Frontal cortex (tissue), 3 donors: ENCODE measurements at regions not wholly inside any gene's neighbourhood (a gene's known extent, or its start where the extent isn't known, plus 50 kb on each side); places are given as distances from the start of the nearest gene placed in this dataset.
"Not testable (repeated sequence)": the region's sequence is repeated elsewhere in the genome, so short reads cannot be mapped to it uniquely, and the experiment has no call there.

Source experiments
- DNase-seq, 2 donors: peaks; one replicate each; pipeline ENCODE4 v3.0.0; 2012; ENCODE audit warnings: low spot score in 2 of 2
- FAIRE-seq: peaks from 2 replicates; lab custom pipeline; 2012; peaks lifted over from hg19 to GRCh38; lab: Jason Lieb, UNC
- donor health status: control.
- donor health status: control.
- donor health status: control.

- DNase-seq = no peak
- no peak for FAIRE-seq
Observed at GRCh38 chr5:63152871-63153270, 574.3 kb downstream of the LRRC70 start.

GRCh38 chr5:63145167-63145566 lies 566.5 kb downstream of the LRRC70 start:
- no peak for DNase-seq
- no peak for FAIRE-seq

GRCh38 chr5:63141591-63141990 lies 563.0 kb downstream of the LRRC70 start:
- FAIRE-seq (no peak), DNase-seq (no peak)

- FAIRE-seq = no peak
Observed at GRCh38 chr5:63135291-63135690, 556.7 kb downstream of the LRRC70 start.

GRCh38 chr5:63131626-63132285 lies 553.1 kb downstream of the LRRC70 start:
- no peak for FAIRE-seq

More at GRCh38 chr5:63135291-63135690, 556.7 kb downstream of the LRRC70 start:
- no peak for DNase-seq

GRCh38 chr5:63128761-63129160 lies 550.1 kb downstream of the LRRC70 start:
- no peak for DNase-seq

More at GRCh38 chr5:63131626-63132285, 553.1 kb downstream of the LRRC70 start:
- no peak for DNase-seq

GRCh38 chr5:63128018-63128417 lies 549.4 kb downstream of the LRRC70 start:
- no peak for DNase-seq
- FAIRE-seq = no peak

More at GRCh38 chr5:63128761-63129160, 550.1 kb downstream of the LRRC70 start:
- no peak for FAIRE-seq

GRCh38 chr5:63127054-63127453 lies 548.4 kb downstream of the LRRC70 start:
- FAIRE-seq = no peak
- no peak for DNase-seq

- peak in 1 of 2 donors; percentile 16 for DNase-seq
Observed at GRCh38 chr5:63125862-63126261, 547.2 kb downstream of the LRRC70 start.

GRCh38 chr5:63125392-63125791 lies 546.8 kb downstream of the LRRC70 start:
- DNase-seq (no peak), FAIRE-seq (no peak)

More at GRCh38 chr5:63125862-63126261, 547.2 kb downstream of the LRRC70 start:
- no peak for FAIRE-seq

GRCh38 chr5:63124266-63124665 lies 545.6 kb downstream of the LRRC70 start:
- DNase-seq (no peak), FAIRE-seq (no peak)

GRCh38 chr5:63121471-63121870 lies 542.9 kb downstream of the LRRC70 start:
- FAIRE-seq = no peak
- no peak for DNase-seq

GRCh38 chr5:63118221-63118620 lies 539.6 kb downstream of the LRRC70 start:
- no peak for FAIRE-seq

GRCh38 chr5:63111891-63112290 lies 533.3 kb downstream of the LRRC70 start:
- FAIRE-seq = no peak
- DNase-seq = no peak

More at GRCh38 chr5:63118221-63118620, 539.6 kb downstream of the LRRC70 start:
- DNase-seq = no peak

- FAIRE-seq = no peak
- DNase-seq = no peak
Observed at GRCh38 chr5:63101870-63102269, 523.3 kb downstream of the LRRC70 start.

- no peak for DNase-seq
- FAIRE-seq = no peak
Observed at GRCh38 chr5:63097286-63097685, 518.7 kb downstream of the LRRC70 start.

GRCh38 chr5:63094730-63095129 lies 516.1 kb downstream of the LRRC70 start:
- FAIRE-seq (no peak), DNase-seq (no peak)

- FAIRE-seq = no peak
Observed at GRCh38 chr5:63089147-63089546, 510.5 kb downstream of the LRRC70 start.

GRCh38 chr5:63085561-63085960 lies 506.9 kb downstream of the LRRC70 start:
- DNase-seq (no peak), FAIRE-seq (no peak)

More at GRCh38 chr5:63089147-63089546, 510.5 kb downstream of the LRRC70 start:
- DNase-seq = no peak

GRCh38 chr5:63083689-63084088 lies 505.1 kb downstream of the LRRC70 start:
- FAIRE-seq, DNase-seq: not testable (repeated sequence)

- FAIRE-seq = no peak
- no peak for DNase-seq
Observed at GRCh38 chr5:63081402-63081801, 502.8 kb downstream of the LRRC70 start.

- no peak for FAIRE-seq
- no peak for DNase-seq
Observed at GRCh38 chr5:63070001-63070400, 491.4 kb downstream of the LRRC70 start.
